GM12878 (cell line): ENCODE measurements at regions not wholly inside any gene's neighbourhood (a gene's known extent, or its start where the extent isn't known, plus 50 kb on each side); places are given as distances from the start of the nearest gene placed in this dataset.

Source experiments
- ASH2L ChIP-seq: fragments of 300-600, 200-600 bp; sonication (generic); IDR thresholded peaks from 2 replicates; pipeline ENCODE4 v1.6.1; 2017; ENCODE audit warnings: low read depth, mild to moderate bottlenecking, borderline replicate concordance
- CHD4 ChIP-seq: fragments of 200-600 bp; sonication (generic); IDR thresholded peaks from 2 replicates; pipeline ENCODE4 v1.6.1; 2016; ENCODE audit warnings: mild to moderate bottlenecking
- EZH2 ChIP-seq: IDR thresholded peaks from 2 replicates; pipeline ENCODE4 v1.6.1; 2012; ENCODE audit warnings: low read depth, mild to moderate bottlenecking, control low read depth, inconsistent platforms, low read length, borderline replicate concordance; ENCODE audit not compliant: control insufficient read depth
- RCOR1 ChIP-seq: conservative IDR thresholded peaks from 2 replicates; pipeline ENCODE4 v1.6.1; 2012; ENCODE audit warnings: low read depth, low read length, improper control_type of control experiment
- SMC3 ChIP-seq: IDR thresholded peaks from 2 replicates; pipeline ENCODE4 v1.6.1; 2011; ENCODE audit warnings: low read length, improper control_type of control experiment, borderline replicate concordance
- SREBF1 ChIP-seq: IDR thresholded peaks from 2 replicates; pipeline ENCODE4 v1.6.1; 2012; ENCODE audit warnings: mild to moderate bottlenecking, low read length
- TF ChIP-seq, protein P1 (sequence below), 3 experiments: IDR thresholded peaks in 2 of 3; conservative IDR thresholded peaks in 1 of 3; 2 replicates each; pipeline ENCODE4 v1.5.1; 2011; ENCODE audit warnings: low read depth in 3 of 3, low read length in 3 of 3, mild to moderate bottlenecking in 3 of 3, control low read depth in 2 of 3, moderate library complexity in 2 of 3, inconsistent platforms in 1 of 3, mixed read lengths in 1 of 3; ENCODE audit not compliant: control insufficient read depth in 2 of 3, insufficient read depth in 1 of 3; ENCODE audit errors: extremely low read depth in 1 of 3

DNA sequence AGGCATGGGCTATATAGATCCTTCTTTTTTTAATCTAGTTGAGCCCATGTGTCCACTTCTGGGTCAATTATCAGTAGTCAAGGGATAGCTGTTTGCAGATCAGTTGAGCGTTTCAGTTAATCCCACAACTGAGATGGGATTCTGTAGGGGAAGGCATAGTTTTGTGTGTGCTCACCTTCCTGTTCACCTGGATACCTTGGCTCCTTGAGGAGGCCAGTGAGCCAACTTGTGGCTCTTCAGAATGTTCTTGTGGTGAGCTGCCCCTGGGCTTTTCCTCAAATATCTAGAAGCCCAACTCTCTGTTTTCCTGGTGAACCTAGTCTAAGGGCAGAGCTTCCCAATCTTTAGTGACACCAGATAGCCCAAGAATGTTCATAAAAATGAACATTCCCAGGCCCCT, 302.9 kb upstream of the TBX3 start:
- no peak for TF ChIP-seq CHD4
- TF ChIP-seq, protein P1, sequence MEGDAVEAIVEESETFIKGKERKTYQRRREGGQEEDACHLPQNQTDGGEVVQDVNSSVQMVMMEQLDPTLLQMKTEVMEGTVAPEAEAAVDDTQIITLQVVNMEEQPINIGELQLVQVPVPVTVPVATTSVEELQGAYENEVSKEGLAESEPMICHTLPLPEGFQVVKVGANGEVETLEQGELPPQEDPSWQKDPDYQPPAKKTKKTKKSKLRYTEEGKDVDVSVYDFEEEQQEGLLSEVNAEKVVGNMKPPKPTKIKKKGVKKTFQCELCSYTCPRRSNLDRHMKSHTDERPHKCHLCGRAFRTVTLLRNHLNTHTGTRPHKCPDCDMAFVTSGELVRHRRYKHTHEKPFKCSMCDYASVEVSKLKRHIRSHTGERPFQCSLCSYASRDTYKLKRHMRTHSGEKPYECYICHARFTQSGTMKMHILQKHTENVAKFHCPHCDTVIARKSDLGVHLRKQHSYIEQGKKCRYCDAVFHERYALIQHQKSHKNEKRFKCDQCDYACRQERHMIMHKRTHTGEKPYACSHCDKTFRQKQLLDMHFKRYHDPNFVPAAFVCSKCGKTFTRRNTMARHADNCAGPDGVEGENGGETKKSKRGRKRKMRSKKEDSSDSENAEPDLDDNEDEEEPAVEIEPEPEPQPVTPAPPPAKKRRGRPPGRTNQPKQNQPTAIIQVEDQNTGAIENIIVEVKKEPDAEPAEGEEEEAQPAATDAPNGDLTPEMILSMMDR (IDR thresholded peaks at IDR 0.05 in 2 of 3, conservative IDR thresholded peaks at IDR 0.05 in 1 of 3; ENCODE audit: control insufficient read depth in 2 of 3, extremely low read depth in 1 of 3, insufficient read depth in 1 of 3, low read depth in 3 of 3, low read length in 3 of 3): no peak
- no peak for TF ChIP-seq EZH2
- no peak for TF ChIP-seq ASH2L
- TF ChIP-seq SREBF1: no peak
- no peak for TF ChIP-seq SMC3
- no peak for TF ChIP-seq RCOR1
